H1 (cell line): ENCODE measurements at regions not wholly inside any gene's neighbourhood (a gene's known extent, or its start where the extent isn't known, plus 50 kb on each side); places are given as distances from the start of the nearest gene placed in this dataset.
"Not testable (repeated sequence)": the region's sequence is repeated elsewhere in the genome, so short reads cannot be mapped to it uniquely, and the experiment has no call there.

Source experiments
- CTCF ChIA-PET: fragments of 300-600 bp; sonication (Branson Sonifier 250); formaldehyde crosslinking; loops from one replicate; lab custom pipeline; 2021; ENCODE audit not compliant: partially characterized antibody; lab: Charles Lee
- POLR2A ChIA-PET: fragments of 300-600 bp; sonication (Branson Sonifier 250); formaldehyde crosslinking; loops from one replicate; lab custom pipeline; 2021; ENCODE audit warnings: inconsistent platforms; ENCODE audit not compliant: partially characterized antibody; lab: Charles Lee
- DNase-seq, 2 experiments: peaks; one replicate each; pipeline versions ENCODE4 v3.0.0 to v3.0.0-alpha.2; 2010 to 2022; ENCODE audit warnings: low spot score in 2 of 2, low read depth in 1 of 2, mixed read lengths in 1 of 2
- FAIRE-seq: peaks from 2 replicates; lab custom pipeline; 2011; peaks lifted over from hg19 to GRCh38; lab: Jason Lieb, UNC
- H2AFZ ChIP-seq: 2 replicates; pipeline ENCODE4 v1.8.1; 2012; ENCODE audit warnings: low read length, inconsistent platforms
- H2AK5ac ChIP-seq: 2 replicates; pipeline ENCODE4 v1.6.1; 2013; ENCODE audit warnings: low read depth, low read length
- H2BK120ac ChIP-seq: replicated peaks from 2 replicates; pipeline ENCODE3; 2013; ENCODE audit warnings: low read depth, low read length, inconsistent platforms
- H2BK12ac ChIP-seq: 2 replicates; pipeline ENCODE4 v1.6.1; 2013; ENCODE audit warnings: low read depth, low read length
- H2BK15ac ChIP-seq: 2 replicates; pipeline ENCODE4 v1.6.1; 2013; ENCODE audit warnings: low read length
- H2BK20ac ChIP-seq: 2 replicates; pipeline ENCODE4 v1.6.1; 2013; ENCODE audit warnings: low read length
- H2BK5ac ChIP-seq: 2 replicates; pipeline ENCODE4 v1.6.1; 2013; ENCODE audit warnings: low read depth, low read length
- H3K14ac ChIP-seq: 2 replicates; pipeline ENCODE4 v1.6.1; 2013; ENCODE audit warnings: inconsistent platforms; ENCODE audit not compliant: insufficient read length
- H3K18ac ChIP-seq: 2 replicates; pipeline ENCODE4 v1.6.1; 2013; ENCODE audit warnings: low read length; ENCODE audit errors: extremely low read depth
- H3K23ac ChIP-seq: 2 replicates; pipeline ENCODE4 v1.6.1; 2013; ENCODE audit warnings: inconsistent platforms; ENCODE audit not compliant: insufficient read length
- H3K23me2 ChIP-seq: 2 replicates; pipeline ENCODE4 v1.6.1; 2013; ENCODE audit warnings: low read depth, low read length
- H3K27ac ChIP-seq: 2 replicates; pipeline ENCODE4 v1.6.1; 2011; ENCODE audit warnings: low read depth, low read length, inconsistent platforms
- H3K27me3 ChIP-seq, 4 experiments: replicated peaks in 1 of 4; 1 replicate in 1 of 4; 2 replicates in 3 of 4; pipeline versions ENCODE4 v1.6.1 to v1.8.1; 2011 to 2013; ENCODE audit warnings: low read length in 3 of 4, mild to moderate bottlenecking in 3 of 4, inconsistent platforms in 2 of 4, mixed read lengths in 2 of 4, moderate library complexity in 1 of 4; ENCODE audit not compliant: control insufficient read depth in 3 of 4, insufficient read depth in 3 of 4; ENCODE audit errors: extremely low read depth in 1 of 4
- H3K36me3 ChIP-seq, 4 experiments: 2 replicates each; pipeline versions ENCODE4 v1.6.1 to v1.8.1; 2011 to 2013; ENCODE audit warnings: mild to moderate bottlenecking in 4 of 4, low read length in 3 of 4, moderate library complexity in 2 of 4, control low read depth in 1 of 4, inconsistent platforms in 1 of 4; ENCODE audit not compliant: insufficient read depth in 4 of 4, control insufficient read depth in 2 of 4
- H3K4ac ChIP-seq: replicated peaks from 2 replicates; pipeline ENCODE3; 2013; ENCODE audit warnings: low read length, low read depth, mixed read lengths, inconsistent platforms; ENCODE audit not compliant: insufficient read length
- H3K4me1 ChIP-seq, 4 experiments: replicated peaks in 1 of 4; 1 replicate in 1 of 4; 2 replicates in 3 of 4; pipeline versions ENCODE4 v1.6.1 to v1.8.1; 2011 to 2013; ENCODE audit warnings: low read length in 3 of 4, inconsistent platforms in 2 of 4, mixed read lengths in 1 of 4; ENCODE audit not compliant: insufficient read depth in 4 of 4, control insufficient read depth in 3 of 4
- H3K4me2 ChIP-seq, 2 experiments: 2 replicates each; pipeline versions ENCODE4 v1.6.1 to v1.8.1; 2011 to 2013; ENCODE audit warnings: low read depth in 2 of 2, low read length in 2 of 2, control low read depth in 1 of 2, inconsistent platforms in 1 of 2, mild to moderate bottlenecking in 1 of 2; ENCODE audit not compliant: insufficient read depth in 1 of 2
- H3K4me3 ChIP-seq, 4 experiments: fragments of 200-600, 300-600 bp in 1 of 4; sonication (generic), shearing (Covaris generic), sonication (Bioruptor Twin) in 1 of 4; 2 replicates each; pipeline versions ENCODE4 v1.5.1 to v1.8.1; 2011 to 2016; ENCODE audit warnings: low read length in 4 of 4, low read depth in 3 of 4, control low read depth in 2 of 4, inconsistent platforms in 2 of 4, mild to moderate bottlenecking in 2 of 4, mixed read lengths in 1 of 4, moderate library complexity in 1 of 4; ENCODE audit not compliant: insufficient read depth in 2 of 4; ENCODE audit errors: extremely low read depth in 1 of 4
- H3K56ac ChIP-seq: replicated peaks from 2 replicates; pipeline ENCODE3; 2013; ENCODE audit warnings: low read depth, mild to moderate bottlenecking, mixed read lengths, low read length, inconsistent platforms; ENCODE audit not compliant: insufficient read length
- H3K79me1 ChIP-seq: 2 replicates; pipeline ENCODE4 v1.6.1; 2013; ENCODE audit warnings: low read depth, low read length, control low read depth
- H3K79me2 ChIP-seq, 2 experiments: 2 replicates each; pipeline versions ENCODE4 v1.6.1 to v1.8.1; 2012 to 2013; ENCODE audit warnings: low read length in 2 of 2, mild to moderate bottlenecking in 2 of 2, inconsistent platforms in 1 of 2; ENCODE audit not compliant: insufficient read depth in 2 of 2, control insufficient read depth in 1 of 2
- H3K9ac ChIP-seq, 4 experiments: replicated peaks in 1 of 4; 1 replicate in 1 of 4; 2 replicates in 3 of 4; pipeline versions ENCODE4 v1.6.1 to v1.8.1; 2011 to 2013; ENCODE audit warnings: low read depth in 3 of 4, low read length in 3 of 4, control low read depth in 2 of 4, mild to moderate bottlenecking in 2 of 4, moderate library complexity in 2 of 4, inconsistent platforms in 1 of 4; ENCODE audit errors: extremely low read depth in 1 of 4
- H3K9me3 ChIP-seq, 2 experiments: 2 replicates each; pipeline versions ENCODE4 v1.6.1 to v1.8.1; 2012 to 2013; ENCODE audit warnings: mild to moderate bottlenecking in 2 of 2, moderate library complexity in 2 of 2, control low read depth in 1 of 2, inconsistent platforms in 1 of 2, low read depth in 1 of 2, low read length in 1 of 2, mixed read lengths in 1 of 2; ENCODE audit not compliant: insufficient read depth in 2 of 2
- H4K20me1 ChIP-seq, 2 experiments: replicated peaks in 1 of 2; 2 replicates each; pipeline versions ENCODE3 to v1.8.1; 2011 to 2013; ENCODE audit warnings: inconsistent platforms in 2 of 2, low read length in 2 of 2, mild to moderate bottlenecking in 1 of 2; ENCODE audit not compliant: insufficient read depth in 2 of 2, control insufficient read depth in 1 of 2
- H4K5ac ChIP-seq: 2 replicates; pipeline ENCODE4 v1.6.1; 2013; ENCODE audit warnings: low read length, low read depth, mixed read lengths, inconsistent platforms; ENCODE audit not compliant: insufficient read length
- H4K8ac ChIP-seq: 2 replicates; pipeline ENCODE4 v1.8.0; 2013; ENCODE audit warnings: mild to moderate bottlenecking, moderate library complexity, low read length, inconsistent platforms; ENCODE audit not compliant: insufficient read depth; ENCODE audit errors: extremely low read depth
- H4K91ac ChIP-seq: replicated peaks from 2 replicates; pipeline ENCODE3; 2013; ENCODE audit warnings: low read length, mixed read lengths, inconsistent platforms; ENCODE audit not compliant: insufficient read length
- WGBS, 2 experiments: shearing (Covaris generic) in 1 of 2; methylation state at CpG; one replicate each; pipeline versions ENCODE4 v1.1.6 to v1.1.7; 2013 to 2015; ENCODE audit warnings: low lambda C conversion rate in 2 of 2, mixed read lengths in 2 of 2, inconsistent platforms in 1 of 2, low coverage in 1 of 2, missing lambda C conversion rate in 1 of 2; ENCODE audit not compliant: insufficient replicate concordance in 2 of 2, insufficient coverage in 1 of 2, insufficient read length in 1 of 2; ENCODE audit errors: extremely low coverage in 1 of 2, missing lambda C conversion rate in 1 of 2; 5-methylcytosine and 5-hydroxymethylcytosine counted together

- H3K9me3 ChIP-seq, H3K27me3 ChIP-seq, DNase-seq, H2AK5ac ChIP-seq, H3K79me1 ChIP-seq, H3K14ac ChIP-seq, H3K9ac ChIP-seq, H4K91ac ChIP-seq, H3K23ac ChIP-seq, H2BK20ac ChIP-seq, H3K79me2 ChIP-seq, H4K20me1 ChIP-seq, H4K8ac ChIP-seq, H3K18ac ChIP-seq, H3K23me2 ChIP-seq, H2BK12ac ChIP-seq, H2BK15ac ChIP-seq, H3K27ac ChIP-seq, FAIRE-seq, H3K4me3 ChIP-seq, POLR2A ChIA-PET, H3K4me2 ChIP-seq, H3K4ac ChIP-seq, H3K36me3 ChIP-seq, H2BK120ac ChIP-seq, H3K56ac ChIP-seq, H3K4me1 ChIP-seq: not testable (repeated sequence)
- Histone ChIP-seq H4K5ac (peak overlapping the region; percentile 52), H2AFZ (peak overlapping the region; percentile 81; the same call in 1 of the 2 replicates), H2BK5ac (0 out of 2 replicates have a peak overlapping the region, but pooled peaks have one; percentile 24)
- CTCF ChIA-PET: interaction anchor here (1.2 kb wide), 1 partner anchor 178 kb away, joined by 4 read pairs; no protein-coding TSS in a partner anchor
- 86% methylated on average over 6 of the region's 6 CpGs; no CpG with 5 or more reads in 1 of the 2 experiments for WGBS, 2 experiments
Observed at GRCh38 chr6:75031102-75031501, 174.8 kb downstream of the COL12A1 start.
